ENCODE measurements at regions not wholly inside any gene's neighbourhood (a gene's known extent, or its start where the extent isn't known, plus 50 kb on each side); places are given as distances from the start of the nearest gene placed in this dataset.

- DNase-seq, result no peak
- CTCF ChIA-PET, result no interaction called here
- H3K36me3 Mint-ChIP-seq (ENCODE audit: low read depth), result no peaks in the 10 kb centered on the region
- intact Hi-C loops (cut with micrococcal nuclease), result no loop called here
- ATAC-seq, result no peak
- TF ChIP-seq, protein P1, sequence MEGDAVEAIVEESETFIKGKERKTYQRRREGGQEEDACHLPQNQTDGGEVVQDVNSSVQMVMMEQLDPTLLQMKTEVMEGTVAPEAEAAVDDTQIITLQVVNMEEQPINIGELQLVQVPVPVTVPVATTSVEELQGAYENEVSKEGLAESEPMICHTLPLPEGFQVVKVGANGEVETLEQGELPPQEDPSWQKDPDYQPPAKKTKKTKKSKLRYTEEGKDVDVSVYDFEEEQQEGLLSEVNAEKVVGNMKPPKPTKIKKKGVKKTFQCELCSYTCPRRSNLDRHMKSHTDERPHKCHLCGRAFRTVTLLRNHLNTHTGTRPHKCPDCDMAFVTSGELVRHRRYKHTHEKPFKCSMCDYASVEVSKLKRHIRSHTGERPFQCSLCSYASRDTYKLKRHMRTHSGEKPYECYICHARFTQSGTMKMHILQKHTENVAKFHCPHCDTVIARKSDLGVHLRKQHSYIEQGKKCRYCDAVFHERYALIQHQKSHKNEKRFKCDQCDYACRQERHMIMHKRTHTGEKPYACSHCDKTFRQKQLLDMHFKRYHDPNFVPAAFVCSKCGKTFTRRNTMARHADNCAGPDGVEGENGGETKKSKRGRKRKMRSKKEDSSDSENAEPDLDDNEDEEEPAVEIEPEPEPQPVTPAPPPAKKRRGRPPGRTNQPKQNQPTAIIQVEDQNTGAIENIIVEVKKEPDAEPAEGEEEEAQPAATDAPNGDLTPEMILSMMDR (IDR thresholded peaks at IDR 0.05), result no peak
- peaks cover 3% of the 10 kb centered on the region for H3K9me3 Mint-ChIP-seq
- no peaks in the 10 kb centered on the region for H3K4me1 Mint-ChIP-seq (ENCODE audit: low read depth)
- POLR2A ChIA-PET, result no interaction called here
- H3K4me3 Mint-ChIP-seq, result no peak overlapping the region
- H3K27me3 Mint-ChIP-seq, result no peaks in the 10 kb centered on the region
- no peak overlapping the region for H3K27ac Mint-ChIP-seq
Observed at GRCh38 chr3:3551981-3552380, 247.2 kb upstream of the LRRN1 start.

DNA sequence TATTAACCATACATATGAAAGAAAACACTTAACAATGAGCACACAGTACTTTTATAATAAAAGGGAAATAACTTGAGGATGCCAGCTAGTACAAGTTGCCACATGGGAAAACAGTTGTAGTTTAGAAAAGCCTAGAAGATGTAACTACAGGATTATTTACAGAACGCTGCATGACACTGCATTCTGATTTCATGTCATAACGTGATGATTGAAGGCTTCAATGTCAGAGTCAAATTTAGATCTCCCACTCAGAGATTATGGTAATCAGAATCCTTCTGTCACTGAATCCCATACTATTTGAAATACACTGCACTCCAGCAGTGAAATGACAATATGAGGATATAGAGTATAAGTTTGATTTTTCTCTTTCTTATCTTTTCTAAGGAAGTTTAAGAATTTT, 253.9 kb upstream of the LRRN1 start:
- Mint-ChIP-seq H3K27me3 (no peaks in the 10 kb centered on the region), H3K27ac (no peak overlapping the region), H3K4me1 (ENCODE audit: low read depth) (no peaks in the 10 kb centered on the region), H3K4me3 (no peak overlapping the region), H3K36me3 (ENCODE audit: low read depth) (no peaks in the 10 kb centered on the region), H3K9me3 (peaks cover 3% of the 10 kb centered on the region)
- no peak for ATAC-seq
- POLR2A ChIA-PET, result no interaction called here
- TF ChIP-seq, protein P1 (IDR thresholded peaks at IDR 0.05), result no peak
- intact Hi-C loops (cut with micrococcal nuclease), result no loop called here
- CTCF ChIA-PET, result no interaction called here
- no peak for DNase-seq

DNA sequence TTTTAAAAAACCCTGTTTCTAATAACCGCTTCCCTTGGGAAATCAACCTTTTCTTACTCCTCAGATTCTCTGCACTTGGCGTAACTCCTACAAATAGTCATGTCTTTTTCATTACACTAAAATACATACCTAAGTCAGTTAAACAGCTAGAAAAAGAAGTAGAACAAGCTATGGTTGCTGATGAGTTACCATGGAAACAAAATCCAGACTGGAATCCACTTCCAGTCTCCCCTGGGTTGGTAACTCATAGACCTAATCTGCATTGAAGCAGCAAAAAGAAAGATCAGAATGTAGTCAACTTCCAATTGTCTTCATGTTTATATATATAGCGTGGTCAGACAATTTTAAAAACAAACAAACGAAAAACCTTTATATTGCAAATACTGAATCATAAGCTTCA, 260.8 kb upstream of the LRRN1 start:
- no peak overlapping the region for H3K27ac Mint-ChIP-seq
- CTCF ChIA-PET, result interaction anchor here (0.6 kb wide), 1 partner anchor 192 kb away, joined by 3 read pairs; no protein-coding TSS in a partner anchor
- TF ChIP-seq, protein P1 (IDR thresholded peaks at IDR 0.05), result no peak
- DNase-seq (no peak), ATAC-seq (no peak)
- no peaks in the 10 kb centered on the region for H3K4me1 Mint-ChIP-seq (ENCODE audit: low read depth)
- intact Hi-C loops (cut with micrococcal nuclease), result no loop called here
- no peak overlapping the region for H3K4me3 Mint-ChIP-seq
- POLR2A ChIA-PET, result no interaction called here
- no peaks in the 10 kb centered on the region for H3K36me3 Mint-ChIP-seq (ENCODE audit: low read depth)
- H3K27me3 Mint-ChIP-seq, result no peaks in the 10 kb centered on the region
- no peaks in the 10 kb centered on the region for H3K9me3 Mint-ChIP-seq

- Mint-ChIP-seq H3K36me3 (ENCODE audit: low read depth) (no peaks in the 10 kb centered on the region), H3K27me3 (peaks cover 3% of the 10 kb centered on the region), H3K9me3 (no peaks in the 10 kb centered on the region), H3K4me1 (ENCODE audit: low read depth) (peaks cover 4% of the 10 kb centered on the region), H3K4me3 (no peak overlapping the region), H3K27ac (no peak overlapping the region)
- no peak for ATAC-seq
- POLR2A ChIA-PET, result no interaction called here
- intact Hi-C loops (cut with micrococcal nuclease), result no loop called here
- DNase-seq, result no peak
- CTCF ChIA-PET, result interaction anchor here (0.6 kb wide), 1 partner anchor 736 kb away, joined by 3 read pairs; no protein-coding TSS in a partner anchor
- TF ChIP-seq, protein P1 (IDR thresholded peaks at IDR 0.05), result no peak
Observed at GRCh38 chr3:3532508-3532907, 266.7 kb upstream of the LRRN1 start.

DNA sequence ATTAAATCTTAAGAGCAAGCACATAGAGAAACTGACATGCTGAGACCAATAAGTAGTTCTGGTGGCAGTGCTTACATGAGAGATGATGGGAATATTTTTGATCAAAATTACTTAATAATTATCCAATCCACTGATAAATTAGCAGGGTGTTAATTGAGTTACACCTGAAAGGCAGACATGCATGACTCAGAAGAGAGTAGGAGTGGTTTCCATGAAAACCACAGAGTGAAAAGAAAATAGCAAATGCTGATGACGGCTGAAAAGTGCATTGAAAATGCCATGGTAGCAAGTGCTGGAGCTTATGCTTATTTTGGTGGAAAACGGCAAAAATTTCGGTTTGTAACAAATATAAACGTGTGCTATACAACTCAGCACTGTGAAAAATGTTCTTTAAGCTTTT, 267.8 kb upstream of the LRRN1 start:
- TF ChIP-seq, protein P1 (IDR thresholded peaks at IDR 0.05), result no peak
- no peak for DNase-seq
- peak; percentile 60 for ATAC-seq
- Mint-ChIP-seq H3K9me3 (no peaks in the 10 kb centered on the region), H3K36me3 (ENCODE audit: low read depth) (no peaks in the 10 kb centered on the region), H3K27ac (no peak overlapping the region), H3K4me1 (ENCODE audit: low read depth) (peaks cover 4% of the 10 kb centered on the region), H3K4me3 (no peak overlapping the region), H3K27me3 (peaks cover 3% of the 10 kb centered on the region)
- intact Hi-C loops (cut with micrococcal nuclease), result no loop called here
- POLR2A ChIA-PET, result no interaction called here
- CTCF ChIA-PET, result no interaction called here

Data from activated CD8-positive, alpha-beta T cell treated with anti-CD3 and anti-CD28 coated beads for 36 hours (primary cell).